BE2C (cell line): ENCODE measurements at regions not wholly inside any gene's neighbourhood (a gene's known extent, or its start where the extent isn't known, plus 50 kb on each side); places are given as distances from the start of the nearest gene placed in this dataset.

ENCODE experiments used
- DNase-seq: peaks from one replicate; pipeline ENCODE4 v3.0.0-alpha.2; 2020
- H3K27me3 ChIP-seq: fragments of 250-450 bp; sonication (Bioruptor Pico); 2 replicates; pipeline ENCODE4 v1.5.1; 2020; ENCODE audit warnings: mild to moderate bottlenecking
- H3K36me3 ChIP-seq: fragments of 250-450 bp; sonication (Bioruptor Pico); 2 replicates; pipeline ENCODE4 v1.5.1; 2020; ENCODE audit warnings: mild to moderate bottlenecking
- H3K4me1 ChIP-seq: fragments of 250-450 bp; sonication (Bioruptor Pico); 2 replicates; pipeline ENCODE4 v1.5.1; 2020
- H3K4me3 ChIP-seq: 2 replicates; pipeline ENCODE4 v1.5.1; 2011; ENCODE audit warnings: low read depth, low read length
- H3K9me3 ChIP-seq: fragments of 250-450 bp; sonication (Bioruptor Pico); 2 replicates; pipeline ENCODE4 v1.5.1; 2020
- TF ChIP-seq, protein P1 (sequence below): IDR thresholded peaks from 2 replicates; pipeline ENCODE4 v1.5.1; 2012; ENCODE audit warnings: mild to moderate bottlenecking, low read depth, low read length

DNA sequence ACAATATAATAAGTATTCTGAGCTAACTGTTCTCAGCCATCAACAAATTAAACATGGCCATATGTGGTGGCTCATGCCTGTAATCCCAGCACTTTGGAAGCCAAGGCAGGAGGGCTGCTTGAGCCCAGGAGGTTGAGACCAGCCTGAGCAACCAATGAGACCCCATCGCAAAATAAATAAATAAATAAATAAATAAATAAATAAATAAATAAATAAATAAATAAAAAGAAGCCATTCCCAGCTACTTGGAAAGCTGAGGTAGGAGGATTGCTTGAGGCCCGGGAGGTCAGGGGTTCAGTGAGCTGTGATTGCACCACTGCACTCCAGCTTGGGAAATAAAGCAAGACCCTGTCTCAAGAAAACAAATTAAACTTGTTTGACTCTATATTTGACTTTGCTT, 1256.4 kb downstream of the EFNA5 start:
- DNase-seq, result no peak
- TF ChIP-seq, protein P1, sequence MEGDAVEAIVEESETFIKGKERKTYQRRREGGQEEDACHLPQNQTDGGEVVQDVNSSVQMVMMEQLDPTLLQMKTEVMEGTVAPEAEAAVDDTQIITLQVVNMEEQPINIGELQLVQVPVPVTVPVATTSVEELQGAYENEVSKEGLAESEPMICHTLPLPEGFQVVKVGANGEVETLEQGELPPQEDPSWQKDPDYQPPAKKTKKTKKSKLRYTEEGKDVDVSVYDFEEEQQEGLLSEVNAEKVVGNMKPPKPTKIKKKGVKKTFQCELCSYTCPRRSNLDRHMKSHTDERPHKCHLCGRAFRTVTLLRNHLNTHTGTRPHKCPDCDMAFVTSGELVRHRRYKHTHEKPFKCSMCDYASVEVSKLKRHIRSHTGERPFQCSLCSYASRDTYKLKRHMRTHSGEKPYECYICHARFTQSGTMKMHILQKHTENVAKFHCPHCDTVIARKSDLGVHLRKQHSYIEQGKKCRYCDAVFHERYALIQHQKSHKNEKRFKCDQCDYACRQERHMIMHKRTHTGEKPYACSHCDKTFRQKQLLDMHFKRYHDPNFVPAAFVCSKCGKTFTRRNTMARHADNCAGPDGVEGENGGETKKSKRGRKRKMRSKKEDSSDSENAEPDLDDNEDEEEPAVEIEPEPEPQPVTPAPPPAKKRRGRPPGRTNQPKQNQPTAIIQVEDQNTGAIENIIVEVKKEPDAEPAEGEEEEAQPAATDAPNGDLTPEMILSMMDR, result no peak
- H3K9me3 ChIP-seq, result no peaks in the 10 kb centered on the region
- no peak overlapping the region for H3K4me3 ChIP-seq
- no peaks in the 10 kb centered on the region for H3K4me1 ChIP-seq
- H3K36me3 ChIP-seq, result no peaks in the 10 kb centered on the region
- no peaks in the 10 kb centered on the region for H3K27me3 ChIP-seq

DNA sequence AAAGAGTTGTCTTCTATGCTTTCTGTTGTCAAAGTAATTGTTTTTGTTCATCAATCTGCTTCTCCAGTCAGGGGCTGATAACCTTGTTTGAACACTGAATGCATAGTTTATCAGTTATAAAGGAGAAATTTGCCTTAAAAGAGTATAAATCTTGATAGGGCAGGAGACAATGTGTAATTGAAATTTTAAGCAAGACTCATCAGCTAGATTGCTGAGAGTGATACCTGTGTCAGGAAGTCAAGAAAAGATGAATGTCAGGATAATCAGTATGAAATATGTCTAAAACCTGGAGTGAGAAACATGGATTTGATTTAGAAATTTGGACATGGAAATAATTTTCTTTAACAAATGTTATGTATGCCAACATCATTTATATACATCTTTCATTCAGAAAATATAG, 1258.1 kb downstream of the EFNA5 start:
- DNase-seq, result no peak
- no peaks in the 10 kb centered on the region for H3K9me3 ChIP-seq
- H3K27me3 ChIP-seq, result no peaks in the 10 kb centered on the region
- TF ChIP-seq, protein P1, result no peak
- no peak overlapping the region for H3K4me3 ChIP-seq
- H3K36me3 ChIP-seq, result no peaks in the 10 kb centered on the region
- no peaks in the 10 kb centered on the region for H3K4me1 ChIP-seq

DNA sequence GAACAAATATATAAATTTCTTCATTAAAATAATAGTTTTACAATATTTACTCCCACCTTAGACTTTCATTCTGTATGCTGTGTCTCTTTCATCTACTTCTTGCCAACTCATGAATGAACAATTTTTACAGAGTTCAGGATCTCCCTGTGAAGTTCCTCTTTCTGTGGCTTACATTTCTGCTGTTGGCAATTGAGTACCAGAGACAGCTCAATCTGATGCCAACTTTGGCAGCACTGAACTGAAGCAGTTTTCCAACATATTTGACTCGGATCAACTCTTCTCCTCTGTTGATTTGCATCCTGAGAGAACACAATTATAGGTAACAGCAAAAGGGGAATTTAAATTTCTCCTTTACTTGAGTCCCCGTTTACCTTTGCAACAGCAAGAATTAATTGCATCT, 1262.2 kb downstream of the EFNA5 start:
- no peaks in the 10 kb centered on the region for H3K4me1 ChIP-seq
- no peak for DNase-seq
- TF ChIP-seq, protein P1, result no peak

DNA sequence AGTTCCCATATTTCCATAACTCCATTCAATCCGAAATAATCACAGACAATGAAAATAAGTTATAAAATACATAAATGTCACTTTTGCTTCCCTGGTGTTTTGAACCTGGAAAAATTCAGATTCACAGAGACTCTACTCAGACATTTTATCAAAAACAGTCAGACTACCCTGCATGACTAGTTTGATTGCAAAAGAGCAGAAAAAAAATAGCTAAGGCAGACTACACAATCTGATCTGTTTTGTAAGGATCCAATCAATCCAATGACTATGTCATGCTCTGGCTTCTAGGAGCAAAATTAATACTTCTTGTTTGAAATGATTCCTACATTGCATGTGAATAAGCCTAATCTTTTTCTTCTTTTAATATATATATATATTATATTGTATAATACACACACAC, 1262.6 kb downstream of the EFNA5 start:
- Histone ChIP-seq H3K36me3 (no peaks in the 10 kb centered on the region), H3K9me3 (no peaks in the 10 kb centered on the region), H3K27me3 (no peaks in the 10 kb centered on the region), H3K4me3 (no peak overlapping the region), H3K4me1 (no peaks in the 10 kb centered on the region)
- no peak for DNase-seq
- TF ChIP-seq, protein P1, result no peak

More for the DNA sequence above, 1262.2 kb downstream of the EFNA5 start:
- Histone ChIP-seq H3K36me3 (no peaks in the 10 kb centered on the region), H3K9me3 (no peaks in the 10 kb centered on the region), H3K4me3 (no peak overlapping the region), H3K27me3 (no peaks in the 10 kb centered on the region)

DNA sequence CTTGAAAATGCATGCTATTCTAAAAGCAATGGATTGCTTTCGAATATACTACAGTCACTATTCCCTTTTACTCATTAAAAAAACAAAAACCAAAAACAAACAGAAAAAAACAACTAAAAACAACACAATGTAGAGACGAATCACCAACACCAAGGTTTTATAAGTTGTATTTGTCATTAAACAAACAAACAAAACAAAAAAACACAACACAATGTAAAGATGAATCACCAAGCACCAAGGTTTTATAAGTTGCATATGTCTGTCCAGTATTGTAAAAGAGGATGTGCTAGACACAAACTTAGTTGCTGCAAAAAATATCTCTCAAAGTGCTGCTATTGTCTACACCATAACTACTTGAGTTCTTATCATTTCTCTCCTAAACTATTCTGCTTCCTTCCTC, 1269.2 kb downstream of the EFNA5 start:
- Histone ChIP-seq H3K27me3 (no peaks in the 10 kb centered on the region), H3K9me3 (no peaks in the 10 kb centered on the region), H3K4me1 (no peaks in the 10 kb centered on the region), H3K36me3 (no peaks in the 10 kb centered on the region), H3K4me3 (no peak overlapping the region)
- DNase-seq, result no peak
- TF ChIP-seq, protein P1, result no peak

DNA sequence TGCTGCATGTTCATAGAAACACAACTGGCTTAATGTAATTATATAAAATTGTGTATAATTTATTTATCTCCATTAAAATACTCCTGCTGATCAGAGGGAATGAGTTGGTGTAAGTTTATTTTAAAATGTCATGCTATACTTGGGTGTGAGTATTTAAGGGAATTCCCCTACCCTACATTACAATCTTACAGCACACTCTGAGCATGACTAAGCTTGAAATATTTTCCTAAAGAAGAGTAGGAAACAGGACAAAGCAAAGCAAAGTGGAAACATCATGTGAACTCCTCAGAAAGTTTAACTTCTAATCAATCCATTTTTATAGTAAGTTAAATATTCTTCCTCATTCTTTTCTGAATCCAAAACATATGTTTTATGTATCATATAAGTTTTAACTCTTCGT, 1271.3 kb downstream of the EFNA5 start:
- H3K4me1 ChIP-seq, result no peaks in the 10 kb centered on the region
- TF ChIP-seq, protein P1, result no peak
- DNase-seq, result no peak
- H3K27me3 ChIP-seq, result no peaks in the 10 kb centered on the region
- no peaks in the 10 kb centered on the region for H3K9me3 ChIP-seq
- no peak overlapping the region for H3K4me3 ChIP-seq
- H3K36me3 ChIP-seq, result no peaks in the 10 kb centered on the region
